ENCODE measurements at regions not wholly inside any gene's neighbourhood (a gene's known extent, or its start where the extent isn't known, plus 50 kb on each side); places are given as distances from the start of the nearest gene placed in this dataset.

DNA sequence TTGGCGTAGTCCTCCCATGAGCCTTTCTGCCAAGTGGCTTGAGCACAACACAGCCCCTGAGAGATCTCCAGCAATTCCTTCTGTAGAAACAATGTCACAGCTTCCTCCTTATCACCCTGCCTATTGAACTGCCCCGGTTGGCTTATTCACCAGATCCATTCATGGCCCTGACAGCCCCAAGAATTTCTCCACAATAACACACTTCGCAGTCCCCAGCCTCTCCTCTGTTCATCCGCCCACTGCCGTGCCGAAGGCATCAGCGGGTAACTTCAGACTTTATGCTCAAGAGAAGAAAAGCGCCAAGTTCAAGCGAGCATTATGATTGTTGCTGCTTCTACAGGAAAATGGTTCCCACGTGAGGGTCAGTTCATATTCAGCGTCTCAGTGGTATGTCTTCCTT is 403.9 kb downstream of the VPS13C start:
- Histone ChIP-seq H3K4me3 (replicated peaks in 1 of 3; ENCODE audit: insufficient read depth in 1 of 3, low read depth in 1 of 3, low read length in 3 of 3) (no peak overlapping the region), H3K36me3 (ENCODE audit: control insufficient read depth in 2 of 2, extremely low read depth in 1 of 2, insufficient read depth in 2 of 2, low read length in 2 of 2) (no peaks in the 10 kb centered on the region), H2AFZ (ENCODE audit: low read depth, low read length) (no peak overlapping the region), H3K4me2 (ENCODE audit: insufficient read depth, low read length) (no peak overlapping the region), H3K9ac (replicated peaks; ENCODE audit: extremely low read depth, insufficient read depth, low read length) (no peak overlapping the region), H3K9me1 (replicated peaks; ENCODE audit: control insufficient read depth, extremely low read depth, insufficient read depth, low read length) (no peaks in the 10 kb centered on the region), H3K27me3 (ENCODE audit: control insufficient read depth in 2 of 2, insufficient read depth in 2 of 2, low read length in 2 of 2) (no peaks in the 10 kb centered on the region), H3K9me3 (replicated peaks; ENCODE audit: control insufficient read depth, insufficient read depth, low read length) (no peaks in the 10 kb centered on the region), H3K4me1 (ENCODE audit: control insufficient read depth, extremely low read depth, insufficient read depth, low read length) (no peaks in the 10 kb centered on the region), H3K27ac (ENCODE audit: insufficient read depth, low read depth, low read length) (no peak overlapping the region), H4K20me1 (replicated peaks; ENCODE audit: control insufficient read depth, extremely low read depth, insufficient read depth, low read length) (no peaks in the 10 kb centered on the region), H3K79me2 (ENCODE audit: control insufficient read depth, insufficient read depth, low read length) (no peaks in the 10 kb centered on the region)
- POLR2A ChIA-PET, result no interaction called here
- no peak for FAIRE-seq
- BruUV-seq (replicated peaks), result no TSS peak
- dilution Hi-C loops (cut with MboI; ENCODE audit: extremely low pct_ligation_motif_present, low sequenced_read_pairs), result no loop called here
- no peak for DNase-seq (ENCODE audit: low read depth, low spot score)
- intact Hi-C loops (cut with micrococcal nuclease), result no loop called here
- CTCF ChIA-PET, result no interaction called here
- TF ChIP-seq MYC (IDR thresholded peaks at IDR 0.05; ENCODE audit: low read depth, low read length), result no peak
- no peak for TF ChIP-seq GATA2 (IDR thresholded peaks at IDR 0.05; ENCODE audit: insufficient read depth, insufficient read length, low read depth, low read length)
- no peak for TF ChIP-seq CTCF (IDR thresholded peaks at IDR 0.05; ENCODE audit: extremely low read depth in 1 of 2, insufficient read depth in 1 of 2, low read depth in 1 of 2, low read length in 2 of 2)
- no peak for TF ChIP-seq FOS (IDR thresholded peaks at IDR 0.05; ENCODE audit: borderline replicate concordance, insufficient read depth, low read length)
- TF ChIP-seq POLR2A (IDR thresholded peaks at IDR 0.05; ENCODE audit: low read depth, low read length), result no peak
- no peak for TF ChIP-seq POLR2AphosphoS5 (IDR thresholded peaks at IDR 0.05; ENCODE audit: insufficient read depth, low read depth, low read length)

GRCh38 chr15:61655881-61656280 is 404.4 kb downstream of the VPS13C start:
- H3K4me1 ChIP-seq (ENCODE audit: control insufficient read depth, extremely low read depth, insufficient read depth, low read length), result no peaks in the 10 kb centered on the region
- H3K27ac ChIP-seq (ENCODE audit: insufficient read depth, low read depth, low read length), result no peak overlapping the region
- H2AFZ ChIP-seq (ENCODE audit: low read depth, low read length), result no peak overlapping the region
- H3K79me2 ChIP-seq (ENCODE audit: control insufficient read depth, insufficient read depth, low read length), result no peaks in the 10 kb centered on the region
- POLR2A ChIA-PET, result no interaction called here
- TF ChIP-seq POLR2AphosphoS5 (IDR thresholded peaks at IDR 0.05; ENCODE audit: insufficient read depth, low read depth, low read length), result no peak
- TF ChIP-seq POLR2A (IDR thresholded peaks at IDR 0.05; ENCODE audit: low read depth, low read length), result no peak
- TF ChIP-seq MYC (IDR thresholded peaks at IDR 0.05; ENCODE audit: low read depth, low read length), result no peak
- TF ChIP-seq JUN (IDR thresholded peaks at IDR 0.05; ENCODE audit: borderline replicate concordance, insufficient read depth, insufficient read length, low read depth), result no peak
- no peak for TF ChIP-seq CTCF (IDR thresholded peaks at IDR 0.05; ENCODE audit: extremely low read depth in 1 of 2, insufficient read depth in 1 of 2, low read depth in 1 of 2, low read length in 2 of 2)
- no peak for TF ChIP-seq FOS (IDR thresholded peaks at IDR 0.05; ENCODE audit: borderline replicate concordance, insufficient read depth, low read length)
- TF ChIP-seq GATA2 (IDR thresholded peaks at IDR 0.05; ENCODE audit: insufficient read depth, insufficient read length, low read depth, low read length), result no peak
- TF ChIP-seq EZH2 (IDR thresholded peaks at IDR 0.05; ENCODE audit: borderline replicate concordance, low read depth, low read length, severe bottlenecking), result no peak
- TF ChIP-seq MAX (IDR thresholded peaks at IDR 0.05; ENCODE audit: insufficient read depth, insufficient read length), result no peak
- no peaks in the 10 kb centered on the region for H3K9me1 ChIP-seq (replicated peaks; ENCODE audit: control insufficient read depth, extremely low read depth, insufficient read depth, low read length)
- intact Hi-C loops (cut with micrococcal nuclease), result no loop called here
- FAIRE-seq, result no peak
- CTCF ChIA-PET, result no interaction called here
- no peaks in the 10 kb centered on the region for H3K27me3 ChIP-seq (ENCODE audit: control insufficient read depth in 2 of 2, insufficient read depth in 2 of 2, low read length in 2 of 2)
- no peaks in the 10 kb centered on the region for H3K9me3 ChIP-seq (replicated peaks; ENCODE audit: control insufficient read depth, insufficient read depth, low read length)
- no peak for DNase-seq (ENCODE audit: low read depth, low spot score)
- H3K4me3 ChIP-seq (replicated peaks in 1 of 3; ENCODE audit: insufficient read depth in 1 of 3, low read depth in 1 of 3, low read length in 3 of 3), result no peak overlapping the region
- no peaks in the 10 kb centered on the region for H4K20me1 ChIP-seq (replicated peaks; ENCODE audit: control insufficient read depth, extremely low read depth, insufficient read depth, low read length)
- no peak overlapping the region for H3K9ac ChIP-seq (replicated peaks; ENCODE audit: extremely low read depth, insufficient read depth, low read length)
- H3K36me3 ChIP-seq (ENCODE audit: control insufficient read depth in 2 of 2, extremely low read depth in 1 of 2, insufficient read depth in 2 of 2, low read length in 2 of 2), result no peaks in the 10 kb centered on the region
- no peak overlapping the region for H3K4me2 ChIP-seq (ENCODE audit: insufficient read depth, low read length)
- dilution Hi-C loops (cut with MboI; ENCODE audit: extremely low pct_ligation_motif_present, low sequenced_read_pairs), result no loop called here
- BruUV-seq (replicated peaks), result no TSS peak
